ENCODE measurements at regions not wholly inside any gene's neighbourhood (a gene's known extent, or its start where the extent isn't known, plus 50 kb on each side); places are given as distances from the start of the nearest gene placed in this dataset.

- Histone ChIP-seq H3K27me3 (ENCODE audit: low read depth) (no peaks in the 10 kb centered on the region), H3K4me1 (peaks cover 41% of the 10 kb centered on the region), H3K27ac (replicated peaks) (no peak overlapping the region), H3K36me3 (peaks cover 11% of the 10 kb centered on the region), H3K9me3 (replicated peaks) (no peaks in the 10 kb centered on the region), H3K4me3 (no peak overlapping the region)
- no peak for DNase-seq
- intact Hi-C loops (cut with micrococcal nuclease), result no loop called here
- no peak for TF ChIP-seq CTCF (IDR thresholded peaks at IDR 0.05; ENCODE audit: borderline replicate concordance)
Observed at GRCh38 chr19:27796540-27796939, 1416.4 kb downstream of the UQCRFS1 start.

GRCh38 chr19:27796073-27796472, 1416.9 kb downstream of the UQCRFS1 start:
- intact Hi-C loops (cut with micrococcal nuclease), result no loop called here
- Histone ChIP-seq H3K4me1 (peaks cover 46% of the 10 kb centered on the region), H3K9me3 (replicated peaks) (no peaks in the 10 kb centered on the region), H3K4me3 (no peak overlapping the region), H3K27me3 (ENCODE audit: low read depth) (no peaks in the 10 kb centered on the region), H3K36me3 (peaks cover 11% of the 10 kb centered on the region), H3K27ac (replicated peaks) (no peak overlapping the region)
- DNase-seq, result no peak
- no peak for TF ChIP-seq CTCF (IDR thresholded peaks at IDR 0.05; ENCODE audit: borderline replicate concordance)

DNA sequence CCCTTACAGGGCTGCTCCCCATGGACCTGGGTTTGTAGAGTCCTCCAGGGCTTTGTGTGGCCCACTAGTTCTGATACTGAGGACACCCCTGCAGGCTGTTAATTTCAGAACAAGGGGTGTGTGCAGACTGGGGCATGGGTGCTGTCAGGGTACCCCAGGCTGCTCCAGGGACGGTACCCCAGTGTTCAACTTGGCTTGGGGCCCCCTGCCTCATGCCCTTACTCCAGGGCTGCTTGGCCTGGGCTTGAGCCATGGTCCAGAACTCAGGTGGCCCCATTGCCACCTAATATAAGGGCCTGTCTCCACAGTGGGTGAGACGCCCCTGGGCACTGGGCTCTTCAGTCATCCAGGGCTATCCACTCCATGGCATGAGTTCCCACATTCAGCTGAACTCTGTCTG, 1417.6 kb downstream of the UQCRFS1 start:
- Histone ChIP-seq H3K36me3 (peaks cover 11% of the 10 kb centered on the region), H3K27me3 (ENCODE audit: low read depth) (no peaks in the 10 kb centered on the region), H3K9me3 (replicated peaks) (no peaks in the 10 kb centered on the region), H3K4me3 (peak overlapping the region; percentile 89), H3K4me1 (peaks cover 46% of the 10 kb centered on the region), H3K27ac (replicated peaks) (no peak overlapping the region)
- no peak for DNase-seq
- no peak for TF ChIP-seq CTCF (IDR thresholded peaks at IDR 0.05; ENCODE audit: borderline replicate concordance)
- intact Hi-C loops (cut with micrococcal nuclease), result no loop called here

- Histone ChIP-seq H3K4me3 (peak overlapping the region; percentile 89), H3K27ac (replicated peaks) (peak overlapping the region; percentile 95), H3K36me3 (peaks cover 11% of the 10 kb centered on the region), H3K4me1 (peaks cover 46% of the 10 kb centered on the region), H3K9me3 (replicated peaks) (no peaks in the 10 kb centered on the region), H3K27me3 (ENCODE audit: low read depth) (no peaks in the 10 kb centered on the region)
- intact Hi-C loops (cut with micrococcal nuclease), result no loop called here
- DNase-seq, result no peak
- no peak for TF ChIP-seq CTCF (IDR thresholded peaks at IDR 0.05; ENCODE audit: borderline replicate concordance)
Observed at GRCh38 chr19:27794494-27795042, 1418.4 kb downstream of the UQCRFS1 start.

DNA sequence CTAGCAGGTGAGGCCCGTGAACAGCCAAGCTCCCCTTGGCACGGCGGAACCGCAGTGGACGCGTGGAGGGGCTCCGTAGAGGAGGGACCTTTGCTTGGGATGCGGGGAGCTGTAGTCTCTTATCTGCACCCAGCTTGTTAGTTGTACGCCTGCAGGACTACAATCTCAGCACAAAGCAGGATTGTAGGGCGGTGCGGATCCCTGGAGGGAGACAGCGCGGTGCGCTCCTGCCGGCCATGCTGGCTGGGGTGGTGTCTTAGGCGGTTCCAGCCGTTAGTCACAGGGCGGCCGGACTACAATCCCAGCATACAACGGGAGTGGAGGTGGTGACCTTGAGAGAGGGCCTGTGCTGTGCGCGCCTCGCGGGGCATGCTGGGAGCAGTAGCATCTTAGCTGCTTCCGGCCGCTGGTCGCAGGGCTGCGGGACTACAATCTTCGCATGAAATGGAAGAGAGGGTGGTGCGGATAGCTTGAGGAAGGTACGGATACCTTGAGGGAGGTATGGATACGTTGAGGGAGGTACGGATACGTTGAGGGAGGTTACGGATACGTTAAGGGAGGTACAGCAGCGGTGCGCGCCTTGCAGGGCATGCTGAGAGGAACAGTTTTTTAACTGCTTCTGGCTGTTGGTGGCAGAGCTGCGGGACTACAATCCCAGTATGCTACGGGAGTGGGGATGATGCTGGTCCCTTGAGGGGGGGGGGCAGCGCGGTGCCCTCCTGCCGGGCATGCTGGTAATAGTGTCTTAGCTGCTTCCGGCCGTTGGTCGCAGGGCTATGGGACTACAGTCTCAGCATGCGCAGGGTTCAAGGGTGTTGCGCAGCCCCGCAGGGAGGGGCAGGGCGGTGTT, 1419.1 kb downstream of the UQCRFS1 start:
- peak; percentile 93 for DNase-seq
- H3K27ac ChIP-seq (replicated peaks), result peak overlapping the region; percentile 95

More for the DNA sequence above, 1419.1 kb downstream of the UQCRFS1 start:
- intact Hi-C loops (cut with micrococcal nuclease), result no loop called here
- peak; percentile 22 for TF ChIP-seq CTCF (IDR thresholded peaks at IDR 0.05; ENCODE audit: borderline replicate concordance)
- Histone ChIP-seq H3K27me3 (ENCODE audit: low read depth) (no peaks in the 10 kb centered on the region), H3K9me3 (replicated peaks) (no peaks in the 10 kb centered on the region), H3K4me1 (peaks cover 46% of the 10 kb centered on the region), H3K36me3 (peaks cover 11% of the 10 kb centered on the region), H3K4me3 (peak overlapping the region; percentile 89)

Measured in left ventricle myocardium inferior (tissue), 1 donor.